Natural killer cell (primary cell): ENCODE measurements at regions not wholly inside any gene's neighbourhood (a gene's known extent, or its start where the extent isn't known, plus 50 kb on each side); places are given as distances from the start of the nearest gene placed in this dataset.

Source experiments
- ATAC-seq, 3 donors: fragments of 150-1000 bp in 2 of 3; fragments of 200-7000 bp in 1 of 3; cut with Tn5 transposase; 1 replicate in 1 of 3; 2 replicates in 2 of 3; pipeline ENCODE4 v1.10.0; 2021; ENCODE audit warnings: mild to moderate bottlenecking in 2 of 3, moderate library complexity in 2 of 3
- DNase-seq, 2 donors: peaks; one replicate each; pipeline versions ENCODE4 v3.0.0 to v3.0.0-alpha.2; 2013 to 2021; ENCODE audit warnings: mixed read lengths in 1 of 2
- H3K27ac ChIP-seq: one replicate; pipeline ENCODE4 v1.5.1; 2013; ENCODE audit warnings: mild to moderate bottlenecking, low read length
- H3K27me3 ChIP-seq: one replicate; pipeline ENCODE4 v1.6.1; 2013; ENCODE audit warnings: low read length; ENCODE audit not compliant: control insufficient read depth, insufficient read depth
- H3K36me3 ChIP-seq: one replicate; pipeline ENCODE4 v1.6.1; 2013; ENCODE audit warnings: low read length; ENCODE audit not compliant: control insufficient read depth, insufficient read depth
- H3K4me1 ChIP-seq: one replicate; pipeline ENCODE4 v1.6.1; 2013; ENCODE audit warnings: low read length; ENCODE audit not compliant: control insufficient read depth, insufficient read depth
- H3K4me3 ChIP-seq: one replicate; pipeline ENCODE4 v1.5.1; 2013; ENCODE audit warnings: low read length
- H3K9me3 ChIP-seq: one replicate; pipeline ENCODE4 v1.6.1; 2013; ENCODE audit warnings: low read length; ENCODE audit not compliant: control insufficient read depth, insufficient read depth
- H3K27ac Mint-ChIP-seq, 2 donors: one replicate each; pipeline ENCODE4 v1.8.0; 2022; ENCODE audit warnings: mild to moderate bottlenecking in 2 of 2, mixed read lengths in 2 of 2, moderate library complexity in 1 of 2
- H3K27me3 Mint-ChIP-seq, 2 donors: one replicate each; pipeline ENCODE4 v1.8.0; 2022; ENCODE audit warnings: low read depth in 2 of 2, mixed read lengths in 2 of 2
- H3K36me3 Mint-ChIP-seq: one replicate; pipeline ENCODE4 v1.8.0; 2022; ENCODE audit warnings: mixed read lengths
- H3K4me1 Mint-ChIP-seq, 2 donors: one replicate each; pipeline ENCODE4 v1.8.0; 2022; ENCODE audit warnings: mixed read lengths in 2 of 2
- H3K4me3 Mint-ChIP-seq: one replicate; pipeline ENCODE4 v1.8.0; 2022; ENCODE audit warnings: mild to moderate bottlenecking, moderate library complexity, mixed read lengths
- H3K9me3 Mint-ChIP-seq, 2 donors: one replicate each; pipeline ENCODE4 v1.8.0; 2022; ENCODE audit warnings: mixed read lengths in 2 of 2
- WGBS: methylation state at CpG from one replicate; pipeline ENCODE4 v1.1.7; 2013; ENCODE audit warnings: missing lambda C conversion rate; ENCODE audit not compliant: insufficient coverage; 5-methylcytosine and 5-hydroxymethylcytosine counted together
- intact Hi-C: fragments of 100-400 bp; cut with micrococcal nuclease; formaldehyde crosslinking; loops from one replicate; pipeline ENCODE4 v1.14.2; 2022
- TF ChIP-seq, protein P1 (sequence below): fragments of 200-600 bp; IDR thresholded peaks from one replicate; pipeline ENCODE4 v1.8.0; 2022; ENCODE audit warnings: antibody characterized with exemption

DNA sequence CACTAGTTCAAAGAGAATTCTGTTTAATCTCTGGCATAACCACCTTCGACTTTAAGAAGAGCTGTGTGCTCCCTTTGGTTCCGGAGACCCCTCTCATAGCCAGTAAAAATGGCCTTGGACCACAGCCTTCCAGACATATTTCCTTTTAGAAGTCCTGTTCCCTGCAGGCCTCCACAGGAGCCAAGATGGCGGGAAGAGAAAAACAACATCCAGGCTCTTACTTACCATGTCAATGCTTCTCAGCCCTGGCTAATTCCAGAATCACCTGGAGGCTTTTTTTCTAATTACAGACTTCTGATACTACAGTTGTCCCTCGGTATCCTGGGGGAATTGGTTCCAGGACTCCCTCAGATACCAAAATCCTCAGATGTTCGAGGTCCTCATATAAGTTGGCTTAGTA, 362.5 kb downstream of the PBX1 start:
- no peaks in the 10 kb centered on the region for H3K36me3 Mint-ChIP-seq
- ATAC-seq (no peak), DNase-seq (no peak)
- H3K27me3 Mint-ChIP-seq: no peaks in the 10 kb centered on the region
- H3K9me3 ChIP-seq: no peaks in the 10 kb centered on the region
- H3K9me3 Mint-ChIP-seq: no peaks in the 10 kb centered on the region
- no peak overlapping the region for H3K4me3 Mint-ChIP-seq
- H3K27me3 ChIP-seq: no peaks in the 10 kb centered on the region
- H3K4me3 ChIP-seq: no peak overlapping the region
- H3K4me1 ChIP-seq: no peaks in the 10 kb centered on the region
- no peak overlapping the region for H3K27ac ChIP-seq
- H3K36me3 ChIP-seq: no peaks in the 10 kb centered on the region
- H3K4me1 Mint-ChIP-seq: no peaks in the 10 kb centered on the region
- TF ChIP-seq, protein P1, sequence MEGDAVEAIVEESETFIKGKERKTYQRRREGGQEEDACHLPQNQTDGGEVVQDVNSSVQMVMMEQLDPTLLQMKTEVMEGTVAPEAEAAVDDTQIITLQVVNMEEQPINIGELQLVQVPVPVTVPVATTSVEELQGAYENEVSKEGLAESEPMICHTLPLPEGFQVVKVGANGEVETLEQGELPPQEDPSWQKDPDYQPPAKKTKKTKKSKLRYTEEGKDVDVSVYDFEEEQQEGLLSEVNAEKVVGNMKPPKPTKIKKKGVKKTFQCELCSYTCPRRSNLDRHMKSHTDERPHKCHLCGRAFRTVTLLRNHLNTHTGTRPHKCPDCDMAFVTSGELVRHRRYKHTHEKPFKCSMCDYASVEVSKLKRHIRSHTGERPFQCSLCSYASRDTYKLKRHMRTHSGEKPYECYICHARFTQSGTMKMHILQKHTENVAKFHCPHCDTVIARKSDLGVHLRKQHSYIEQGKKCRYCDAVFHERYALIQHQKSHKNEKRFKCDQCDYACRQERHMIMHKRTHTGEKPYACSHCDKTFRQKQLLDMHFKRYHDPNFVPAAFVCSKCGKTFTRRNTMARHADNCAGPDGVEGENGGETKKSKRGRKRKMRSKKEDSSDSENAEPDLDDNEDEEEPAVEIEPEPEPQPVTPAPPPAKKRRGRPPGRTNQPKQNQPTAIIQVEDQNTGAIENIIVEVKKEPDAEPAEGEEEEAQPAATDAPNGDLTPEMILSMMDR: no peak
- H3K27ac Mint-ChIP-seq: no peak overlapping the region
- intact Hi-C loops: loop anchor here (10.0 kb wide), 1 partner anchor 63 kb away; no protein-coding TSS in a partner anchor
- WGBS: 76% methylated on average over 4 of the region's 5 CpGs

DNA sequence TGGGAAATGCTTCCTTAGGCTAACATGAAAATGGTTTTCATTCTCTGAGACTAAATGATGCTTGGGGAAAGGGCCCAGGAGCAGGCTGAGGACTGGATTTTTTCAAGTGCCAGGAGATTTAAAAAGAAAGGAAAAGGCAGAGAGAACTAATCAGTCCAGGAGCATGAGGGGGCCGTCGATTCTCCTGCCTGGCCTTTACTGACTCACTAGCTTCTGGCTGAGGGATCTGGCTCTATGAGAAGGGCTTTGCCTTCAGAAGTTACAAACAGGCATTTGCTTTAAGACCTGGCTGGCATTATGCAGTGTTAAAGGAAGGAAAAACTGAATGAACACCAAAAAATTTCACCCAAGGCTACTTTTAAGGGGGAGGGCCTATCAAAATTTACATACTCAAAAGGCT, 359.2 kb downstream of the PBX1 start:
- Mint-ChIP-seq H3K36me3 (no peaks in the 10 kb centered on the region), H3K9me3 (no peaks in the 10 kb centered on the region), H3K4me3 (no peak overlapping the region), H3K4me1 (no peaks in the 10 kb centered on the region), H3K27me3 (no peaks in the 10 kb centered on the region), H3K27ac (no peak overlapping the region)
- H3K4me1 ChIP-seq: no peaks in the 10 kb centered on the region
- WGBS: 79% methylated on average over 2 of the region's 2 CpGs
- no peaks in the 10 kb centered on the region for H3K9me3 ChIP-seq
- no peak for DNase-seq
- no peaks in the 10 kb centered on the region for H3K36me3 ChIP-seq
- H3K27ac ChIP-seq: no peak overlapping the region
- TF ChIP-seq, protein P1: no peak
- no peaks in the 10 kb centered on the region for H3K27me3 ChIP-seq
- no peak for ATAC-seq
- H3K4me3 ChIP-seq: no peak overlapping the region
- intact Hi-C loops: no loop called here

DNA sequence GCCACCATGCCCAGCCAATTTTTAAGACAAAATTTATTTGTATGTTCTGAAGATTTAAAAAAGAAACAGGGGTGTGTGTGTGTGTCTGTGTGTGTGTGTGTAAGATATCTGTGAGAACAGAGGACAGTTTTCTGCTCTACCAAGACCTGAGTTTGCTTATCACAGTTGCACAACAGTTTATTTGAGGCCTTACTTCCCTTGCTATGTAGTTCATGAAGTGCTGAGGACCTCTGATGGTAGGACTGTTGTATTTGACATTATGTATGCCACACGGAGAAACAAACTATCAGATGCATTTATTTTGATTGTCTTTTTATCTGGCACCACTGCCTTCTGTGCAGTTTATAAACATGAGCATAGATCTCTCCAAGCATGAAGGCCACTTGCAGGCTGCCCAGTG, 355.2 kb downstream of the PBX1 start:
- Histone ChIP-seq H3K36me3 (no peaks in the 10 kb centered on the region), H3K9me3 (no peaks in the 10 kb centered on the region), H3K27ac (no peak overlapping the region), H3K4me3 (no peak overlapping the region), H3K27me3 (no peaks in the 10 kb centered on the region), H3K4me1 (no peaks in the 10 kb centered on the region)
- TF ChIP-seq, protein P1: no peak
- Mint-ChIP-seq H3K9me3 (peaks cover 0 to 4% of the 10 kb centered on the region in 2 donors), H3K36me3 (no peaks in the 10 kb centered on the region), H3K4me1 (no peaks in the 10 kb centered on the region), H3K4me3 (no peak overlapping the region), H3K27me3 (no peaks in the 10 kb centered on the region), H3K27ac (no peak overlapping the region)
- ATAC-seq (no peak), DNase-seq (no peak)
- intact Hi-C loops: no loop called here
- WGBS: 54% methylated on average over 1 of the region's 1 CpG

DNA sequence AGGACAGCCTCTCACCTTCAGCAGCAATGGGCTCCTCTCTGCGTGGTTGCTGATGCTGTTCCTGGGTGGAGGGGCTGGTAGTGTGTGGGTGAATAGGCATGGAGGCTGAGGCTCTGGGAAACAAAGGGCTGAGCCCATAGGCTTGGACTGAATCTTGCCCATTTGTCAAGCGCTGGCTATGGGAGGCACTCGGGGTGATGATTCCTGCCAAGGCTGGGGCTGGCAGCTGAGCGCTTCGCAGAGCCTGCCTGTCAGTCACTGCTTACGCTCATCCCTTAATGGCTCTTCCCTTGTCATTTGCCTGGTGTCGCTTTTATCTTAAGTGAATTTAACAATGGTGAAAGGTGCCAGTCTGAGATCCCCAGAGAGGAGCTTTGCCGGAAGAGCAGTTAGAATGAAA, 353.3 kb downstream of the PBX1 start:
- Mint-ChIP-seq H3K36me3 (no peaks in the 10 kb centered on the region), H3K9me3 (peaks cover 0 to 4% of the 10 kb centered on the region in 2 donors), H3K27ac (no peak overlapping the region), H3K4me3 (no peak overlapping the region), H3K4me1 (no peaks in the 10 kb centered on the region), H3K27me3 (no peaks in the 10 kb centered on the region)
- no peaks in the 10 kb centered on the region for H3K4me1 ChIP-seq
- intact Hi-C loops: no loop called here
- WGBS: 99% methylated on average over 8 of the region's 8 CpGs
- no peak overlapping the region for H3K27ac ChIP-seq
- DNase-seq (no peak), ATAC-seq (no peak)
- no peak overlapping the region for H3K4me3 ChIP-seq
- TF ChIP-seq, protein P1: no peak
- no peaks in the 10 kb centered on the region for H3K9me3 ChIP-seq
- H3K36me3 ChIP-seq: no peaks in the 10 kb centered on the region
- H3K27me3 ChIP-seq: no peaks in the 10 kb centered on the region
